GM12873 (cell line): ENCODE measurements at regions not wholly inside any gene's neighbourhood (a gene's known extent, or its start where the extent isn't known, plus 50 kb on each side); places are given as distances from the start of the nearest gene placed in this dataset.

Experiments used
- TF ChIP-seq, protein P1 (sequence below): IDR thresholded peaks from 2 replicates; pipeline ENCODE4 v1.5.1; 2012; ENCODE audit warnings: low read depth, mild to moderate bottlenecking, moderate library complexity, low read length, control low read depth; ENCODE audit not compliant: insufficient read depth; ENCODE audit errors: missing control alignments

- TF ChIP-seq, protein P1, sequence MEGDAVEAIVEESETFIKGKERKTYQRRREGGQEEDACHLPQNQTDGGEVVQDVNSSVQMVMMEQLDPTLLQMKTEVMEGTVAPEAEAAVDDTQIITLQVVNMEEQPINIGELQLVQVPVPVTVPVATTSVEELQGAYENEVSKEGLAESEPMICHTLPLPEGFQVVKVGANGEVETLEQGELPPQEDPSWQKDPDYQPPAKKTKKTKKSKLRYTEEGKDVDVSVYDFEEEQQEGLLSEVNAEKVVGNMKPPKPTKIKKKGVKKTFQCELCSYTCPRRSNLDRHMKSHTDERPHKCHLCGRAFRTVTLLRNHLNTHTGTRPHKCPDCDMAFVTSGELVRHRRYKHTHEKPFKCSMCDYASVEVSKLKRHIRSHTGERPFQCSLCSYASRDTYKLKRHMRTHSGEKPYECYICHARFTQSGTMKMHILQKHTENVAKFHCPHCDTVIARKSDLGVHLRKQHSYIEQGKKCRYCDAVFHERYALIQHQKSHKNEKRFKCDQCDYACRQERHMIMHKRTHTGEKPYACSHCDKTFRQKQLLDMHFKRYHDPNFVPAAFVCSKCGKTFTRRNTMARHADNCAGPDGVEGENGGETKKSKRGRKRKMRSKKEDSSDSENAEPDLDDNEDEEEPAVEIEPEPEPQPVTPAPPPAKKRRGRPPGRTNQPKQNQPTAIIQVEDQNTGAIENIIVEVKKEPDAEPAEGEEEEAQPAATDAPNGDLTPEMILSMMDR = no peak
Measured at GRCh38 chr10:120172356-120172755, 279.8 kb downstream of the SEC23IP start.

GRCh38 chr10:120174491-120174890 is 282.0 kb downstream of the SEC23IP start:
- TF ChIP-seq, protein P1 = no peak

GRCh38 chr10:120177330-120177729 is 279.7 kb upstream of the PLPP4 start:
- TF ChIP-seq, protein P1 = no peak

GRCh38 chr10:120180160-120180559 is 276.9 kb upstream of the PLPP4 start:
- TF ChIP-seq, protein P1 = no peak

DNA sequence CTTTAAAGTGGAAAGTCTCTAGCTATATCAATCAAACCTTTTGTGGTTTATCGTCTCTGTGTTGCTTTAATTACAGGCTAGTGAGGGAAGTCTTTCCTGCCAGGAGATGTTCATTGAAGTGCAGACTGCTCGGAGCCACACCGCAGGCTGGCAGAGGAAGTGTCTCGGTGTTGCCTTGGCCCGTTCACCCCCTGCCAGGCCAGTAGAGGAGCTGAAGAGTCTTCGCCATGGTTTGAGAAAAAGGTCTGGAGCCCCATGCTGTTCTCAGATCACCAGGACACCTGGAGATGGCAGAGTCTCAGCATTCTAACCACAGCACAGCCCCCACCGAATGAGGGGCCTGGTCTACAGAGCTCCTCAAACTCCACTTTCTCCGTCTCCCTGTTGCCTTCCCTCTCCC is 275.9 kb upstream of the PLPP4 start:
- TF ChIP-seq, protein P1 = no peak

GRCh38 chr10:120182431-120182830 is 274.6 kb upstream of the PLPP4 start:
- TF ChIP-seq, protein P1 = no peak

DNA sequence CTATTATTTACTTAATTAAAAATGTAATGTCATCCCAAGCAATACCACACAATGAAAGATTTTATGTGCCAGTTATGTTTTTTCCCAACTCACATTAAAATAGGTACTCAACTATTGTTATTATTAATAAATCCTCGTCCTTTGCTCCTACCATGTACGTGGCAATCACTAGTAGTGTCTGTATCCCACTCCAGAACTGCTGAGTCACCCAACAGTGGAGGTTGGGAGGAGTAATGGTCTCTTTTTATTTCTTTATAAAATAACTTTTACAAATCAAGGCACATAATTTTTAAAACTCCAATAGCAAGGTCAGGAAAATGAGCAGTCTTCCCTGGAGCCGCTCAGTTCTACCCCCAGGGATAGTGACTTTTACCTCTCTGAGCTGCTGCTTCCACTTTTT is 273.5 kb upstream of the PLPP4 start:
- TF ChIP-seq, protein P1 = no peak
